GM12878 (cell line): ENCODE measurements at regions not wholly inside any gene's neighbourhood (a gene's known extent, or its start where the extent isn't known, plus 50 kb on each side); places are given as distances from the start of the nearest gene placed in this dataset.

Experiments used
- ATAC-seq: fragments of 200-7000 bp; cut with Tn5 transposase; 3 replicates; pipeline ENCODE4 v1.9.1; 2020; ENCODE audit warnings: mild to moderate bottlenecking, moderate library complexity
- BruUV-seq: library from RNA; stranded (reverse); fragments of 400-500 nt; replicated peaks from 2 replicates; lab custom pipeline; 2021; lab: Mats Ljungman, UMichigan
- CTCF ChIA-PET: fragments of 300-600 bp; sonication (Branson Sonifier 250); formaldehyde crosslinking; extraction: SDS; loops from one replicate; lab custom pipeline; 2021; ENCODE audit warnings: inconsistent platforms; lab: Yijun Ruan, JAX
- POLR2A ChIA-PET: fragments of 350-600 bp; formaldehyde crosslinking; extraction: SDS; loops from one replicate; lab custom pipeline; 2021; ENCODE audit warnings: inconsistent platforms; lab: Charles Lee
- RAD21 ChIA-PET: fragments of 300-600 bp; sonication (Branson Sonifier 250); formaldehyde crosslinking; loops from one replicate; lab custom pipeline; 2023; ENCODE audit warnings: antibody characterized with exemption; ENCODE audit not compliant: unreplicated experiment; lab: Charles Lee
- SMC1A ChIA-PET: fragments of 300-600 bp; sonication (Branson Sonifier 250); formaldehyde crosslinking; loops from one replicate; lab custom pipeline; 2023; ENCODE audit not compliant: unreplicated experiment, uncharacterized antibody; lab: Charles Lee
- DNase-seq: peaks from one replicate; pipeline ENCODE4 v3.0.0-alpha.2; 2011; ENCODE audit warnings: low read depth, low spot score
- FAIRE-seq: peaks from 3 replicates; lab custom pipeline; 2011; peaks lifted over from hg19 to GRCh38; lab: Jason Lieb, UNC
- H2AFZ ChIP-seq: 2 replicates; pipeline ENCODE4 v1.6.0; 2011; ENCODE audit warnings: low read depth, low read length, control low read depth; ENCODE audit not compliant: control insufficient read depth
- H3K27ac ChIP-seq: 2 replicates; pipeline ENCODE4 v1.5.1; 2011; ENCODE audit warnings: control low read depth; ENCODE audit not compliant: control insufficient read depth, insufficient read depth
- H3K27me3 ChIP-seq, 2 experiments: replicated peaks in 1 of 2; 2 replicates each; pipeline versions ENCODE4 v1.6.0 to v1.6.1; 2011; ENCODE audit warnings: low read length in 1 of 2; ENCODE audit not compliant: control insufficient read depth in 2 of 2, insufficient read depth in 2 of 2
- H3K36me3 ChIP-seq, 2 experiments: 2 replicates each; pipeline ENCODE4 v1.5.1; 2011; ENCODE audit warnings: low read length in 1 of 2; ENCODE audit not compliant: control insufficient read depth in 2 of 2, insufficient read depth in 2 of 2
- H3K4me1 ChIP-seq: 2 replicates; pipeline ENCODE4 v1.6.1; 2011; ENCODE audit warnings: mild to moderate bottlenecking, low read length, moderate library complexity, mixed read lengths; ENCODE audit not compliant: control insufficient read depth, insufficient read depth
- H3K4me2 ChIP-seq: 2 replicates; pipeline ENCODE4 v1.6.0; 2011; ENCODE audit warnings: control low read depth; ENCODE audit not compliant: control insufficient read depth, insufficient read depth
- H3K4me3 ChIP-seq: fragments of 200-600 bp; sonication (generic); 2 replicates; pipeline ENCODE4 v1.5.1; 2016
- H3K79me2 ChIP-seq: 2 replicates; pipeline ENCODE4 v1.6.0; 2011; ENCODE audit warnings: low read length; ENCODE audit not compliant: control insufficient read depth, insufficient read depth
- H3K9ac ChIP-seq: 2 replicates; pipeline ENCODE4 v1.8.0; 2011; ENCODE audit warnings: low read length, control low read depth, mixed read lengths; ENCODE audit not compliant: control insufficient read depth, insufficient read depth
- H3K9me3 ChIP-seq: replicated peaks from 3 replicates; pipeline ENCODE4 v1.5.1; 2011; ENCODE audit warnings: mild to moderate bottlenecking, low read length; ENCODE audit not compliant: control insufficient read depth, insufficient read depth
- H4K20me1 ChIP-seq: 2 replicates; pipeline ENCODE4 v1.6.0; 2011; ENCODE audit not compliant: control insufficient read depth, insufficient read depth
- CEBPZ ChIP-seq: fragments of 150-350 bp; IDR thresholded peaks from 2 replicates; pipeline ENCODE4 v1.6.1; 2016; ENCODE audit warnings: low read depth, low read length
- E2F4 ChIP-seq: IDR thresholded peaks from 2 replicates; pipeline ENCODE4 v1.6.1; 2012; ENCODE audit warnings: low read depth, low read length, improper control_type of control experiment
- HDGF ChIP-seq: fragments of 450-650 bp; IDR thresholded peaks from 2 replicates; pipeline ENCODE4 v1.6.1; 2016; ENCODE audit warnings: antibody characterized with exemption
- KAT2A ChIP-seq: conservative IDR thresholded peaks from 2 replicates; pipeline ENCODE4 v1.6.1; 2011; ENCODE audit warnings: low read depth, low read length; ENCODE audit not compliant: control insufficient read depth
- KLF5 ChIP-seq: fragments of 450-650 bp; IDR thresholded peaks from 2 replicates; pipeline ENCODE4 v1.6.1; 2014; ENCODE audit warnings: mild to moderate bottlenecking; ENCODE audit not compliant: partially characterized antibody
- NR2F1 ChIP-seq: fragments of 450-650 bp; conservative IDR thresholded peaks from 2 replicates; pipeline ENCODE4 v1.6.1; 2017; ENCODE audit warnings: mild to moderate bottlenecking
- PML ChIP-seq: IDR thresholded peaks from 2 replicates; pipeline ENCODE4 v1.6.1; 2012; ENCODE audit warnings: low read length, inconsistent platforms
- RAD51 ChIP-seq: fragments of 450-650 bp; IDR thresholded peaks from 2 replicates; pipeline ENCODE4 v1.6.1; 2016; ENCODE audit warnings: moderate library complexity, mild to moderate bottlenecking, inconsistent platforms
- RUNX3 ChIP-seq: IDR thresholded peaks from 2 replicates; pipeline ENCODE4 v1.6.1; 2012; ENCODE audit warnings: low read length, inconsistent platforms
- SMARCA5 ChIP-seq: fragments of 450-650 bp; IDR thresholded peaks from 2 replicates; pipeline ENCODE4 v1.6.1; 2017; ENCODE audit warnings: mild to moderate bottlenecking
- SMC3 ChIP-seq: IDR thresholded peaks from 2 replicates; pipeline ENCODE4 v1.6.1; 2011; ENCODE audit warnings: low read length, improper control_type of control experiment, borderline replicate concordance
- SPI1 ChIP-seq: IDR thresholded peaks from 2 replicates; pipeline ENCODE4 v1.6.1; 2011; ENCODE audit warnings: low read depth, mild to moderate bottlenecking, low read length, moderate library complexity, borderline replicate concordance; ENCODE audit not compliant: insufficient read depth
- ZNF384 ChIP-seq: IDR thresholded peaks from 2 replicates; pipeline ENCODE4 v1.6.1; 2012; ENCODE audit warnings: low read depth, mild to moderate bottlenecking, low read length, improper control_type of control experiment, borderline replicate concordance
- WGBS: methylation state at CpG from one replicate; pipeline ENCODE4 v1.1.6; 2016; ENCODE audit warnings: low lambda C conversion rate; ENCODE audit not compliant: insufficient replicate concordance, insufficient coverage; ENCODE audit errors: missing lambda C conversion rate; 5-methylcytosine and 5-hydroxymethylcytosine counted together
- in situ Hi-C: fragments of 300-500 bp; cut with MboI; formaldehyde crosslinking; loops from 9 replicates; pipeline ENCODE4 v1.14.3; 2018; ENCODE audit warnings: mixed read lengths
- intact Hi-C: fragments of 100-400 bp; cut with micrococcal nuclease; formaldehyde crosslinking; loops from one replicate; pipeline ENCODE4 v1.14.2; 2022; ENCODE audit not compliant: unreplicated experiment
- TF ChIP-seq, protein P1 (sequence below): fragments of 450-650 bp; IDR thresholded peaks from 2 replicates; pipeline ENCODE4 v1.6.1; 2017; ENCODE audit warnings: mild to moderate bottlenecking, moderate library complexity
- TF ChIP-seq, protein P2 (sequence below): IDR thresholded peaks from 2 replicates; pipeline ENCODE4 v1.6.1; 2011; ENCODE audit warnings: borderline replicate concordance, low read depth, mild to moderate bottlenecking, moderate library complexity, low read length; ENCODE audit not compliant: insufficient read depth, poor library complexity, severe bottlenecking

DNA sequence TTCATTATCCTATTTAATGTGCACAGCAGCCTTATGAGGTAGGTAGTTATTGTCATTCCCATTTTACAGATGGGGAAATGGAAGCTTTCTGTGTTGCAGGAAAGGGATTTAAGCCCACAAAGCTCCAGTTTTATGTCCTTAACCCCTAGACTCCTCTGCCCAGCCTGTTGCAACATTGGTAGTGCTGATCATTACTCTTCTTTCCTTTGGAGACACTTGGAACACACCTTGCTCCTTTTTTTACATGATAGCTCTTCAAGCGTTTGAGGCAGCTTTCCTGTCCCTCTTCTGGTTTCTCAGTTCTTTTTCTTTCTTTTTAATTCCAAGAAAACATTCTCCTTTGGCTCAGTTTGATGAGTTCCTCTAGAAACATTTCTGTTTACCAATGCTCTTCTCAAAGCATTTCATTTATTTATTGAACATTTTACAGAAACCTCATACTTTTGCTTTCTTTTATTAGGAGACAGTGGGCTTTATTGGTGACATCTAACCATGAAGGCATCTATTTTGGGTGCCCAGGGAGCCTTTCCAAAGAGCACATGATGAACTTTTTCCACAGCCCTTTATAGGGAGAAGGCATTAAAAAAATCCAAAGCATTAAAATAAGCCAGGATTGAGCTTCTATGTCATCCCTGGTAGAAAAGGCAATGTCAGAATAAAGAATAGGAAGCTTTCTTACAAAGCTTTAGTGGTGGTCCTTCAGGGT lies 218.0 kb downstream of the TMEM38B start:
- ChIA-PET CTCF (no interaction called here), POLR2A (no interaction called here), SMC1A (interaction anchor here (0.8 to 1.1 kb wide), 2 partner anchors 9 to 31 kb away, joined by 3 read pairs; no protein-coding TSS in a partner anchor), RAD21 (interaction anchor here (0.6 kb wide), 1 partner anchor 613 kb away, joined by 4 read pairs; no protein-coding TSS in a partner anchor)
- Histone ChIP-seq H3K36me3 (no peaks in the 10 kb centered on the region), H3K9ac (no peak overlapping the region), H3K9me3 (no peaks in the 10 kb centered on the region), H4K20me1 (no peaks in the 10 kb centered on the region), H2AFZ (no peak overlapping the region), H3K4me1 (no peaks in the 10 kb centered on the region), H3K4me3 (no peak overlapping the region), H3K79me2 (no peaks in the 10 kb centered on the region), H3K27ac (no peak overlapping the region), H3K4me2 (no peak overlapping the region), H3K27me3 (no peaks in the 10 kb centered on the region)
- in situ Hi-C loops (no loop called here), intact Hi-C loops (no loop called here)
- FAIRE-seq (no peak), DNase-seq (no peak), ATAC-seq (no peak)
- no TSS peak for BruUV-seq
- 0% methylated on average over 1 of the region's 1 CpG for WGBS
- TF ChIP-seq E2F4 (no peak), KAT2A (no peak), RAD51 (no peak), HDGF (no peak), PML (no peak), NR2F1 (no peak), CEBPZ (no peak), SMARCA5 (no peak), KLF5 (no peak), ZNF384 (no peak), SMC3 (no peak), SPI1 (no peak), RUNX3 (no peak)
- TF ChIP-seq, protein P1, sequence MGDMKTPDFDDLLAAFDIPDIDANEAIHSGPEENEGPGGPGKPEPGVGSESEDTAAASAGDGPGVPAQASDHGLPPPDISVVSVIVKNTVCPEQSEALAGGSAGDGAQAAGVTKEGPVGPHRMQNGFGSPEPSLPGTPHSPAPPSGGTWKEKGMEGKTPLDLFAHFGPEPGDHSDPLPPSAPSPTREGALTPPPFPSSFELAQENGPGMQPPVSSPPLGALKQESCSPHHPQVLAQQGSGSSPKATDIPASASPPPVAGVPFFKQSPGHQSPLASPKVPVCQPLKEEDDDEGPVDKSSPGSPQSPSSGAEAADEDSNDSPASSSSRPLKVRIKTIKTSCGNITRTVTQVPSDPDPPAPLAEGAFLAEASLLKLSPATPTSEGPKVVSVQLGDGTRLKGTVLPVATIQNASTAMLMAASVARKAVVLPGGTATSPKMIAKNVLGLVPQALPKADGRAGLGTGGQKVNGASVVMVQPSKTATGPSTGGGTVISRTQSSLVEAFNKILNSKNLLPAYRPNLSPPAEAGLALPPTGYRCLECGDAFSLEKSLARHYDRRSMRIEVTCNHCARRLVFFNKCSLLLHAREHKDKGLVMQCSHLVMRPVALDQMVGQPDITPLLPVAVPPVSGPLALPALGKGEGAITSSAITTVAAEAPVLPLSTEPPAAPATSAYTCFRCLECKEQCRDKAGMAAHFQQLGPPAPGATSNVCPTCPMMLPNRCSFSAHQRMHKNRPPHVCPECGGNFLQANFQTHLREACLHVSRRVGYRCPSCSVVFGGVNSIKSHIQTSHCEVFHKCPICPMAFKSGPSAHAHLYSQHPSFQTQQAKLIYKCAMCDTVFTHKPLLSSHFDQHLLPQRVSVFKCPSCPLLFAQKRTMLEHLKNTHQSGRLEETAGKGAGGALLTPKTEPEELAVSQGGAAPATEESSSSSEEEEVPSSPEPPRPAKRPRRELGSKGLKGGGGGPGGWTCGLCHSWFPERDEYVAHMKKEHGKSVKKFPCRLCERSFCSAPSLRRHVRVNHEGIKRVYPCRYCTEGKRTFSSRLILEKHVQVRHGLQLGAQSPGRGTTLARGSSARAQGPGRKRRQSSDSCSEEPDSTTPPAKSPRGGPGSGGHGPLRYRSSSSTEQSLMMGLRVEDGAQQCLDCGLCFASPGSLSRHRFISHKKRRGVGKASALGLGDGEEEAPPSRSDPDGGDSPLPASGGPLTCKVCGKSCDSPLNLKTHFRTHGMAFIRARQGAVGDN = no peak
- TF ChIP-seq, protein P2, sequence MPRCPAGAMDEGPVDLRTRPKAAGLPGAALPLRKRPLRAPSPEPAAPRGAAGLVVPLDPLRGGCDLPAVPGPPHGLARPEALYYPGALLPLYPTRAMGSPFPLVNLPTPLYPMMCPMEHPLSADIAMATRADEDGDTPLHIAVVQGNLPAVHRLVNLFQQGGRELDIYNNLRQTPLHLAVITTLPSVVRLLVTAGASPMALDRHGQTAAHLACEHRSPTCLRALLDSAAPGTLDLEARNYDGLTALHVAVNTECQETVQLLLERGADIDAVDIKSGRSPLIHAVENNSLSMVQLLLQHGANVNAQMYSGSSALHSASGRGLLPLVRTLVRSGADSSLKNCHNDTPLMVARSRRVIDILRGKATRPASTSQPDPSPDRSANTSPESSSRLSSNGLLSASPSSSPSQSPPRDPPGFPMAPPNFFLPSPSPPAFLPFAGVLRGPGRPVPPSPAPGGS = no peak
